H9 (cell line): ENCODE measurements at regions not wholly inside any gene's neighbourhood (a gene's known extent, or its start where the extent isn't known, plus 50 kb on each side); places are given as distances from the start of the nearest gene placed in this dataset.
A peak's percentile ranks its signal among the peaks of the same experiment; 100 is the strongest.

Experiments used
- DNase-seq: peaks from one replicate; pipeline ENCODE4 v3.0.0-alpha.2; 2017
- H2AFZ ChIP-seq: one replicate; pipeline ENCODE4 v1.6.1; 2013; ENCODE audit warnings: mild to moderate bottlenecking, low read length, control low read depth, moderate library complexity
- H2AK5ac ChIP-seq: 2 replicates; pipeline ENCODE4 v1.6.1; 2013; ENCODE audit warnings: low read length, control low read depth, mixed read lengths; ENCODE audit not compliant: insufficient read length
- H2BK120ac ChIP-seq: one replicate; pipeline ENCODE4 v1.6.1; 2013; ENCODE audit warnings: low read depth, mild to moderate bottlenecking, low read length, control low read depth, inconsistent platforms; ENCODE audit not compliant: poor library complexity, severe bottlenecking
- H2BK12ac ChIP-seq: 2 replicates; pipeline ENCODE4 v1.6.1; 2013; ENCODE audit warnings: low read length, control low read depth, mixed read lengths, low read depth; ENCODE audit not compliant: insufficient read length
- H2BK15ac ChIP-seq: 2 replicates; pipeline ENCODE4 v1.6.1; 2013; ENCODE audit warnings: low read depth, low read length, control low read depth
- H2BK20ac ChIP-seq: one replicate; pipeline ENCODE4 v1.6.1; 2013; ENCODE audit warnings: low read depth, mild to moderate bottlenecking, low read length, control low read depth, inconsistent platforms; ENCODE audit not compliant: poor library complexity, severe bottlenecking
- H2BK5ac ChIP-seq: 2 replicates; pipeline ENCODE4 v1.6.1; 2013; ENCODE audit warnings: low read length, control low read depth, mixed read lengths; ENCODE audit not compliant: insufficient read length
- H3K14ac ChIP-seq: 2 replicates; pipeline ENCODE4 v1.6.1; 2013; ENCODE audit warnings: low read length, control low read depth; ENCODE audit not compliant: insufficient read depth
- H3K18ac ChIP-seq: 2 replicates; pipeline ENCODE4 v1.6.1; 2013; ENCODE audit warnings: low read depth, mild to moderate bottlenecking, mixed read lengths, low read length, control low read depth; ENCODE audit not compliant: insufficient read length
- H3K23ac ChIP-seq: 2 replicates; pipeline ENCODE4 v1.6.1; 2013; ENCODE audit warnings: low read length, control low read depth, mixed read lengths, low read depth; ENCODE audit not compliant: insufficient read length
- H3K23me2 ChIP-seq: 2 replicates; pipeline ENCODE4 v1.6.1; 2013; ENCODE audit warnings: low read depth, mild to moderate bottlenecking, mixed read lengths, low read length, control low read depth; ENCODE audit not compliant: insufficient read length, poor library complexity, severe bottlenecking
- H3K27ac ChIP-seq: 2 replicates; pipeline ENCODE4 v1.5.1; 2013; ENCODE audit warnings: low read length, control low read depth, mixed read lengths, low read depth; ENCODE audit not compliant: insufficient read length
- H3K27me3 ChIP-seq: 2 replicates; pipeline ENCODE4 v1.6.1; 2013; ENCODE audit warnings: low read length, control low read depth, inconsistent platforms; ENCODE audit not compliant: insufficient read depth
- H3K4ac ChIP-seq: 2 replicates; pipeline ENCODE4 v1.6.1; 2013; ENCODE audit warnings: low read depth, mild to moderate bottlenecking, control low read depth, inconsistent platforms, low read length, moderate library complexity
- H3K4me1 ChIP-seq: 2 replicates; pipeline ENCODE4 v1.6.1; 2013; ENCODE audit warnings: low read length, control low read depth, inconsistent platforms; ENCODE audit not compliant: insufficient read depth
- H3K4me2 ChIP-seq: 2 replicates; pipeline ENCODE4 v1.6.1; 2013; ENCODE audit warnings: low read length, control low read depth, mixed read lengths; ENCODE audit not compliant: insufficient read length, insufficient read depth
- H3K56ac ChIP-seq: 2 replicates; pipeline ENCODE4 v1.6.1; 2013; ENCODE audit warnings: low read depth, mild to moderate bottlenecking, mixed read lengths, low read length, control low read depth; ENCODE audit not compliant: insufficient read length
- H3K79me1 ChIP-seq: 2 replicates; pipeline ENCODE4 v1.6.1; 2013; ENCODE audit warnings: low read depth, mild to moderate bottlenecking, moderate library complexity, low read length, control low read depth, inconsistent platforms; ENCODE audit not compliant: insufficient read depth, poor library complexity, severe bottlenecking
- H3K79me2 ChIP-seq: 2 replicates; pipeline ENCODE4 v1.6.1; 2013; ENCODE audit warnings: low read length, control low read depth, inconsistent platforms; ENCODE audit not compliant: insufficient read depth
- H3K9ac ChIP-seq: 2 replicates; pipeline ENCODE4 v1.6.1; 2013; ENCODE audit warnings: low read length, control low read depth, mixed read lengths; ENCODE audit not compliant: insufficient read length; ENCODE audit errors: extremely low read depth
- H3K9me3 ChIP-seq: one replicate; pipeline ENCODE4 v1.6.1; 2013; ENCODE audit warnings: low read depth, low read length, inconsistent platforms; ENCODE audit not compliant: control insufficient read depth
- H3T11ph ChIP-seq: one replicate; pipeline ENCODE4 v1.6.1; 2013; ENCODE audit warnings: mild to moderate bottlenecking, low read length, control low read depth, inconsistent platforms
- H4K20me1 ChIP-seq: one replicate; pipeline ENCODE4 v1.6.1; 2013; ENCODE audit not compliant: control insufficient read depth, insufficient read length, insufficient read depth
- H4K5ac ChIP-seq: 2 replicates; pipeline ENCODE4 v1.6.1; 2013; ENCODE audit warnings: low read depth, mild to moderate bottlenecking, mixed read lengths, low read length, control low read depth; ENCODE audit not compliant: insufficient read length
- H4K8ac ChIP-seq: replicated peaks from 2 replicates; pipeline ENCODE4 v1.6.1; 2013; ENCODE audit warnings: low read length, control low read depth, mixed read lengths, low read depth; ENCODE audit not compliant: insufficient read length
- H4K91ac ChIP-seq: 2 replicates; pipeline ENCODE4 v1.6.1; 2013; ENCODE audit warnings: low read depth, mild to moderate bottlenecking, moderate library complexity, mixed read lengths, low read length, control low read depth; ENCODE audit not compliant: insufficient read length
- H3K27ac Mint-ChIP-seq, 3 experiments: 2 replicates in 2 of 3; 3 replicates in 1 of 3; pipeline ENCODE4 v1.8.0; 2020 to 2021; ENCODE audit warnings: mixed read lengths in 3 of 3, mild to moderate bottlenecking in 1 of 3, moderate library complexity in 1 of 3
- H3K27me3 Mint-ChIP-seq: 2 replicates; pipeline ENCODE4 v1.8.0; 2021; ENCODE audit warnings: low read depth, mild to moderate bottlenecking, moderate library complexity, mixed read lengths
- H3K36me3 Mint-ChIP-seq, 3 experiments: 2 replicates in 2 of 3; 3 replicates in 1 of 3; pipeline ENCODE4 v1.8.0; 2020 to 2021; ENCODE audit warnings: low read depth in 3 of 3, mixed read lengths in 3 of 3; ENCODE audit not compliant: insufficient read depth in 1 of 3
- H3K4me1 Mint-ChIP-seq, 2 experiments: 2 replicates each; pipeline ENCODE4 v1.8.0; 2020; ENCODE audit warnings: mixed read lengths in 2 of 2
- H3K4me3 Mint-ChIP-seq, 2 experiments: 2 replicates in 1 of 2; 3 replicates in 1 of 2; pipeline ENCODE4 v1.8.0; 2020 to 2021; ENCODE audit warnings: mild to moderate bottlenecking in 2 of 2, mixed read lengths in 2 of 2, moderate library complexity in 1 of 2
- H3K9me3 Mint-ChIP-seq, 2 experiments: 2 replicates in 1 of 2; 3 replicates in 1 of 2; pipeline ENCODE4 v1.8.0; 2020; ENCODE audit warnings: mild to moderate bottlenecking in 2 of 2, mixed read lengths in 2 of 2, moderate library complexity in 1 of 2
- CTCF ChIP-seq: fragments of 200-600 bp; sonication (generic); conservative IDR thresholded peaks from 3 replicates; pipeline ENCODE4 v1.8.0; 2021; ENCODE audit warnings: antibody characterized with exemption, mild to moderate bottlenecking
- WGBS: extraction: QIAGEN DNeasy Blood & Tissue Kit; methylation state at CpG from one replicate; pipeline ENCODE4 v1.1.7; 2013; ENCODE audit warnings: missing lambda C conversion rate, low lambda C conversion rate, mixed read lengths; ENCODE audit not compliant: insufficient read length; ENCODE audit errors: extremely low coverage; 5-methylcytosine and 5-hydroxymethylcytosine counted together

GRCh38 chr12:65595016-65595560, 229.2 kb upstream of the HMGA2 start:
- Histone ChIP-seq H3K27ac (no peak overlapping the region), H3K9ac (peak overlapping the region; percentile 29), H2BK5ac (no peak overlapping the region), H3T11ph (no peak overlapping the region), H4K91ac (no peak overlapping the region), H2BK15ac (no peak overlapping the region), H3K4me2 (peak overlapping the region; percentile 94), H2BK120ac (no peak overlapping the region), H2AK5ac (no peak overlapping the region), H3K23ac (no peak overlapping the region), H4K8ac (no peak overlapping the region), H3K56ac (no peak overlapping the region), H3K14ac (no peak overlapping the region), H2BK12ac (no peak overlapping the region), H3K79me2 (no peaks in the 10 kb centered on the region), H3K27me3 (no peaks in the 10 kb centered on the region), H3K9me3 (no peaks in the 10 kb centered on the region), H3K23me2 (peaks cover 2% of the 10 kb centered on the region), H4K5ac (no peak overlapping the region), H3K79me1 (no peaks in the 10 kb centered on the region), H3K4ac (no peak overlapping the region), H3K18ac (no peak overlapping the region), H2AFZ (peak overlapping the region; percentile 93), H4K20me1 (no peaks in the 10 kb centered on the region), H2BK20ac (no peak overlapping the region), H3K4me1 (peaks cover 6% of the 10 kb centered on the region; the same call in 1 of the 2 replicates)
- no peaks in the 10 kb centered on the region; a peak in 1 of 7 replicates for H3K36me3 Mint-ChIP-seq
- WGBS: no CpG with 5 or more reads among the region's 8 CpGs
- H3K27ac Mint-ChIP-seq: peak overlapping the region in 2 of 3 experiments; percentile 13 to 58; a peak in 3 of 7 replicates
- H3K4me1 Mint-ChIP-seq: peaks cover 23 to 39% of the 10 kb centered on the region in 2 experiments
- TF ChIP-seq CTCF: no peak
- H3K4me3 Mint-ChIP-seq: peak overlapping the region; percentile 23 to 42; a peak in 3 of 5 replicates
- no peaks in the 10 kb centered on the region for H3K27me3 Mint-ChIP-seq
- no peaks in the 10 kb centered on the region for H3K9me3 Mint-ChIP-seq
- DNase-seq: peak; percentile 47
